Hematopoietic multipotent progenitor cell (in vitro differentiated cells): ENCODE measurements at regions not wholly inside any gene's neighbourhood (a gene's known extent, or its start where the extent isn't known, plus 50 kb on each side); places are given as distances from the start of the nearest gene placed in this dataset.

ENCODE experiments used
- DNase-seq, 3 donors: peaks; one replicate each; pipeline ENCODE4 v3.0.0-alpha.2; 2011 to 2015; ENCODE audit warnings: low read depth in 2 of 3, low spot score in 2 of 3

GRCh38 chr16:85428899-85429775 is 184.0 kb upstream of the GSE1 start:
- DNase-seq, result no peak

DNA sequence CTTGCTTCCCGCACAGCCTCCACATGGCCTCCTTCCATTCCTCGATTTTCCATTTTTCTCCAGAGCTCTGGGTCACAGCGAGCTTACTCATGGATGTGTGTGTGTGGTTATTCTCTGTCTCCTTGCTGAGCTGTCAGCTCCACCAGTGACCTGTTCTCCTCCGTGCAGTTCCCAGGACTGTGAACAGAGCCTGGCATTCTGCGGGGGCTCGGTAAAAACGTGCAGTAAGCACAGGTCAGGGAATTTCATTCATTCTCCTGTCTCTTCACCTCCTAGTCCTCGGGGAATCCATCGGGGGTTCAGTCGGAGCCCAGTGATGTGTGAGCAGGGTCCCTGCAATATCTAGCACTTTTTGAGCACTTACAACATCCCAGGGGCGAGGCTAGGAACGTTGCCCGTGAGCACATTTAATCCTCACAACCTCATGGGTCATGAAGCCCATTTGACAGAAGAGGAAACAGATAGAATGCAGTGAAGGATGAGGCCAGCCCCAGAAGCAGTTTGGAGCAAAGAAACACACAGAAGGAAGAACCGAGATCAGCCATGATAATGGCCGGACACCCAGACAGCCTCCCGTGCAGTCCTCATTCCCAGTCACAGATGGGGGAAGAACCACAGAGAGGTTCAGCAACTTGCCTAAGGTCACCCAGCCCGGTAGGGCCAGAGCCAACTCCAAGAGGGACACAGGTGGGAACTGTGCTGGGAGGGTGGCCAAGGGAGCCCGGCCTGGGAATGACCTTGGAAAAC is 183.2 kb upstream of the GSE1 start:
- DNase-seq, result no peak

- no peak for DNase-seq
Measured at GRCh38 chr16:85430523-85431421, 182.3 kb upstream of the GSE1 start.

DNA sequence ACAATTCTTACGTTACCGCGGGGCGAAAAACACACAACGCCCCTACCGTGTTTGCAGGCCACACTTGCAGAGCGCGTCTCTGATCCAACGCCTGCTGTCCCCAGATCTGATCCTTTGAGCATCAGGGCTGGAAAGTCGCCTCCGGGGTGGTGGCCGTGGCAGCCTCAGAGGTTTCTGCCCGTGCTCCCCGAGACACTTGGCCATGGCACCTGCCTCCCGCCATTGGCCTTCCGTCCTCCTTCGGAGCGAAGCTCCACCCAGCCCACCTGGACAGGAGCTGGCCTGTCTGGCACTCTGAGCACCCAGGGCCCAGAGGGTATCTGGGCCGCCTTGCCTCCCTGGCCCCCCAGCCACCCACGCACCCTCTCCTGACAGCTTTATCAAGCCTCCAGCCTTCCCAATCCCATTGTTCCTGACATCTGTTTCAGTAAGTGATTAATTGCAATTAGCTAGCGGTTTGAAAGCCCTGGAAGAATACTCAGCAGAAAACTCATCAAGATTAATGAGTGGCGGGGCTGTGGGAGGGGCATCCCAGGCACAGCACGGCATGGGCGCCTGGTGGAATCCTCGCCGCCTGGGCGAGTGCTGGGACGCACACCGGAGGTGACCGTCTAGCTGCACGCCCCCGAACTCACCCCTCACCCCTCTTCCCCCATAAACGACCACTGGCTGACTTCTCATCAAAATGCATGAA is 181.5 kb upstream of the GSE1 start:
- DNase-seq, result no peak

- no peak for DNase-seq
Measured at GRCh38 chr16:85432606-85433005, 180.5 kb upstream of the GSE1 start.

DNA sequence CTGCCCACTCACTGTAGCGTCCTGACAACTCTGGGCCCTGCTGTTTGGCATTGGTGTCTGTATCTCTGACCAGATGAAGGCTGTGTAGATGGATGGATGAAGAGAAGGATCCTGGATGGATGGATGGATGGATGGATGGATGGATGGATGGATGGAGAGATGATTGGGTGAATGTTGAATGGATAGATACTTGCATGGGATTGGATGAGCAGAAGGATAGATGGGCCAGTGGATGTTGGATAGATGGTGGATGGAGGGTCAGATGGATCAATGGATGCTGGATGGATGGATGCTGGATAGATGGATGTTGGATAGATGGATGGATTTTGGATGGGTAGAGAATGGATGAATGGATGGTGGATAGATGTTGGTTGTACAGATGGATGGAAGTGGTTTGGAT is 179.6 kb upstream of the GSE1 start:
- no peak for DNase-seq

GRCh38 chr16:85435286-85435685 is 177.8 kb upstream of the GSE1 start:
- no peak for DNase-seq

- DNase-seq, result no peak
Measured at GRCh38 chr16:85435700-85436099, 177.4 kb upstream of the GSE1 start.

- no peak for DNase-seq
Measured at GRCh38 chr16:85436207-85436606, 176.9 kb upstream of the GSE1 start.

GRCh38 chr16:85436636-85437165 is 176.4 kb upstream of the GSE1 start:
- peak in 1 of 3 donors; percentile 26 for DNase-seq

DNA sequence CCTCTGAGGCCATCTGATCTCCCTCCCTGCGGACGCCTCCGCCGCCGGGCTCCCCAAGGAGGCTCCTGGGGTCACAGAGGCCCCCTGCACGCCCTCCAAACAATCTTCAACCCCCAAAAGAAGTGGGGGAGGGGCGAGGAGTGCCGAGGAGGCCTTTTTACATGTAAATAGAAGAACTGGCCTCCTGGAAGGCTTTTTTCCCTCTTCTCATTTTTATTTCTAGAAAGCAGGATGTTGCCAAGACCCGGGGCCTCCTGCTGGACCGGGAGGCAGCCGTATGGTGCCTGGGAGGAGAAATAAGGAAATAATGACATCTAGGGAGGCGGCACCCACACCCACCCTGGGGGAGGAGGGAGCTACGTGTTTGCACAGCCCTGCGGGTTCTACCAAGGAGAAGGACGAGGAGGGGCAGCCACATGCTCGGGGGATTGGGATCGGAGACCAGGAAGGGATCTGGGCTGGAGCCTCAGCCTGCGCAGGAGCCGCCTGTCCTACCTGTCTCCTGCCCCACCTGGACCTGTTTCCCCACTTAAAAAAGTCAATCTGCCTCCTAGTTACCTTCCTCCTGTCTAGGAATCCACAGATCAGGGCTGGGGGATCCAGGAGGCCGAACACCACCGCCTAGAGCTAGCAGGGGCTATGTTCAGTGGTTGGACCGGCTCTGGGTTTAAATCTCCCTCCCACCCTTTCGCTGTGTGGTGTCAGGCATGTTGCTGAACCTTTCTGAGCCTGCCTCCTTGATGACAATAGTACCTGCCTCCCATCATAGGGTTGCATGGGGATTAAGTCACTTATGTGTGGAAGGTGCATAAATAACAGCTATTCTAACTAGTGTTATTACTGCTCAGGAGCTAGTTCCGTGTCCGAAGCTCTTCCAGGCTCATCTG is 175.7 kb upstream of the GSE1 start:
- peak in 1 of 3 donors; percentile 29 for DNase-seq

- no peak for DNase-seq
Measured at GRCh38 chr16:85438981-85439685, 174.0 kb upstream of the GSE1 start.

- no peak for DNase-seq
Measured at GRCh38 chr16:85440744-85441143, 172.4 kb upstream of the GSE1 start.

- peak in 1 of 3 donors; percentile 55 for DNase-seq
Measured at GRCh38 chr16:85441189-85441889, 171.8 kb upstream of the GSE1 start.

DNA sequence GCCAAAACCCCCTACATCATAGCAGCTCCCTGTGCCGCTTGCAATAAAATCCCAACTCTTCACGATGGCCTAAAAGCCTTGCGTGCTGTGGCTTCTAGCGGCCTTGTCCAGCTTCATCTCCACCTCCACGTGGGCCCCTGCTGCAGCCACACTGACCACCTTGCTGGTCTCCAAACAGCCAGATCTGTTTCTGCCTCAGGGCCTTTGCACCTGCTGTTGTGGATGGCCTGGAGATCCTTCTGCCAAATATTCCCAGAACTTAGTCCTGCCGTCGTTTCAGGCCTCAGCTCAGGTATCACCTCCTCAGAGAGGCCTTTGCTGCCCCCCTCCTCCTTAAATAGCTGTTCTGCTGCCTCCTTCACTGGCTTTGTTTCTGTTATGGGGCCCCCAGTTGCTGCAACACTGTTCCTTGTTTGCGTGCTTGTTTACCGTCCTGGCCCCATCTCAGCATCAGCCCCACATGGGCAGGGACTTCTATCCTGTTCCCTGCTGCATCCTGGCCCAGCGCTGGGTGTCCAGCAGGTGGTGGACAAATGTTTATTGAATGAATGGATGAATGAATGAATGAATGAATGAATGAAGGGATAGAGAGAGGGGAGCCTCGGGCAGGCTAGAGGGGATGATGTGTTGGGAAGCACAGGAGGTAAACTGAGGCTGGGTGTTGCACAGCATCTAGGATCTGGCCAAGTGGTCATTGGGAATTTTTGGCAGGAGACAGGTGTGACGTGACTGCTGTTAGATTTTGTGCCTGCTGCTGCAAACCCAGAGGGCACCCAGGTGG is 171.0 kb upstream of the GSE1 start:
- DNase-seq, result no peak

GRCh38 chr16:85443116-85443515 is 170.0 kb upstream of the GSE1 start:
- no peak for DNase-seq

GRCh38 chr16:85443531-85443930 is 169.6 kb upstream of the GSE1 start:
- no peak for DNase-seq
